B cell (primary cell): ENCODE measurements at regions not wholly inside any gene's neighbourhood (a gene's known extent, or its start where the extent isn't known, plus 50 kb on each side); places are given as distances from the start of the nearest gene placed in this dataset.

Experiments
- ATAC-seq: fragments of 200-7000 bp; cut with Tn5 transposase; one replicate; pipeline ENCODE4 v1.10.0; 2021; ENCODE audit warnings: low read depth, mild to moderate bottlenecking, moderate number of reproducible peaks, moderate library complexity
- CTCF ChIA-PET: fragments of 350-600 bp; sonication (Branson Sonifier 250); formaldehyde crosslinking; loops from one replicate; lab custom pipeline; 2021; ENCODE audit warnings: antibody characterized with exemption, inconsistent platforms; lab: Charles Lee
- POLR2A ChIA-PET: fragments of 350-600 bp; sonication (Branson Sonifier 250); formaldehyde crosslinking; loops from one replicate; lab custom pipeline; 2021; ENCODE audit warnings: antibody characterized with exemption; lab: Charles Lee
- DNase-seq: peaks from one replicate; pipeline ENCODE4 v3.0.0; 2013
- H2AFZ ChIP-seq: 2 replicates; pipeline ENCODE4 v1.6.1; 2012; ENCODE audit warnings: mild to moderate bottlenecking, low read depth, low read length; ENCODE audit not compliant: insufficient read depth, poor library complexity, severe bottlenecking
- H3K27ac ChIP-seq, 2 donors: 1 replicate in 1 of 2; 2 replicates in 1 of 2; pipeline ENCODE4 v1.5.1; 2012 to 2013; ENCODE audit warnings: low read length in 2 of 2, mild to moderate bottlenecking in 2 of 2, moderate library complexity in 1 of 2
- H3K27me3 ChIP-seq, 4 experiments: fragments of 200-600 bp in 1 of 4; sonication (generic) in 1 of 4; replicated peaks in 1 of 4; 1 replicate in 2 of 4; 2 replicates in 2 of 4; pipeline versions ENCODE4 v1.6.1 to v1.7.0; 2013 to 2016; ENCODE audit warnings: low read length in 3 of 4, mild to moderate bottlenecking in 2 of 4, mixed read lengths in 1 of 4, moderate library complexity in 1 of 4; ENCODE audit not compliant: insufficient read depth in 4 of 4, control insufficient read depth in 3 of 4; ENCODE audit errors: control extremely low read depth in 1 of 4
- H3K36me3 ChIP-seq, 2 experiments: replicated peaks in 1 of 2; 1 replicate in 1 of 2; 2 replicates in 1 of 2; pipeline versions ENCODE4 v1.6.1 to v1.7.1; 2013; ENCODE audit warnings: low read length in 1 of 2; ENCODE audit not compliant: insufficient read depth in 2 of 2, control insufficient read depth in 1 of 2; ENCODE audit errors: control extremely low read depth in 1 of 2, extremely low read depth in 1 of 2
- H3K4me1 ChIP-seq, 2 donors: fragments of 200-600 bp in 1 of 2; sonication (generic) in 1 of 2; 1 replicate in 1 of 2; 2 replicates in 1 of 2; pipeline versions ENCODE4 v1.5.1 to v1.6.1; 2013 to 2017; ENCODE audit warnings: low read length in 2 of 2; ENCODE audit not compliant: control insufficient read depth in 2 of 2, insufficient read depth in 2 of 2
- H3K4me2 ChIP-seq: replicated peaks from 2 replicates; pipeline ENCODE3; 2012; ENCODE audit warnings: mild to moderate bottlenecking, low read depth, low read length; ENCODE audit not compliant: poor library complexity, severe bottlenecking
- H3K4me3 ChIP-seq, 5 experiments: fragments of 200-600 bp in 1 of 5; sonication (generic) in 1 of 5; 1 replicate in 3 of 5; 2 replicates in 2 of 5; pipeline versions ENCODE4 v1.5.1 to v1.7.0; 2011 to 2016; ENCODE audit warnings: low read length in 4 of 5, mild to moderate bottlenecking in 4 of 5, low read depth in 2 of 5, control low read depth in 1 of 5, moderate library complexity in 1 of 5; ENCODE audit not compliant: insufficient read depth in 1 of 5; ENCODE audit errors: control extremely low read depth in 1 of 5, extremely low read depth in 1 of 5
- H3K79me2 ChIP-seq: fragments of 200-600 bp; sonication (generic); one replicate; pipeline ENCODE4 v1.6.0; 2016; ENCODE audit warnings: low read length; ENCODE audit not compliant: control insufficient read depth, insufficient read depth
- H3K9ac ChIP-seq: fragments of 200-600 bp; sonication (generic); 2 replicates; pipeline ENCODE4 v1.6.1; 2017; ENCODE audit warnings: mild to moderate bottlenecking, low read length, moderate library complexity
- H3K9me3 ChIP-seq, 3 donors: one replicate each; pipeline versions ENCODE4 v1.6.1 to v1.7.1; 2013; ENCODE audit warnings: low read length in 2 of 3; ENCODE audit not compliant: control insufficient read depth in 2 of 3, insufficient read depth in 1 of 3; ENCODE audit errors: control extremely low read depth in 1 of 3
- H4K20me1 ChIP-seq: 2 replicates; pipeline ENCODE4 v1.6.0; 2012; ENCODE audit warnings: mild to moderate bottlenecking, low read length; ENCODE audit not compliant: insufficient read depth, control insufficient read depth, poor library complexity, severe bottlenecking
- H3K27ac Mint-ChIP-seq: one replicate; pipeline ENCODE4 v1.8.0; 2021; ENCODE audit warnings: mixed read lengths
- H3K27me3 Mint-ChIP-seq: one replicate; pipeline ENCODE4 v1.8.0; 2021; ENCODE audit warnings: mixed read lengths
- H3K4me1 Mint-ChIP-seq: one replicate; pipeline ENCODE4 v1.8.0; 2021; ENCODE audit warnings: mixed read lengths
- H3K4me3 Mint-ChIP-seq: one replicate; pipeline ENCODE4 v1.8.0; 2021; ENCODE audit warnings: mixed read lengths
- H3K9me3 Mint-ChIP-seq: one replicate; pipeline ENCODE4 v1.8.0; 2022; ENCODE audit warnings: mixed read lengths; ENCODE audit not compliant: insufficient read depth
- CTCF ChIP-seq: fragments of 200-600 bp; IDR thresholded peaks from one replicate; pipeline ENCODE4 v1.8.0; 2022; ENCODE audit warnings: antibody characterized with exemption, mild to moderate bottlenecking
- EZH2 ChIP-seq: IDR thresholded peaks from 2 replicates; pipeline ENCODE4 v1.6.1; 2012; ENCODE audit warnings: borderline replicate concordance, low read depth, mild to moderate bottlenecking, moderate library complexity, low read length; ENCODE audit not compliant: insufficient read depth, poor library complexity, severe bottlenecking
- WGBS: methylation state at CpG from one replicate; pipeline ENCODE4 v1.1.5; 2013; ENCODE audit warnings: missing lambda C conversion rate; ENCODE audit not compliant: insufficient coverage; 5-methylcytosine and 5-hydroxymethylcytosine counted together
- intact Hi-C: fragments of 100-400 bp; cut with micrococcal nuclease; formaldehyde crosslinking; loops from one replicate; pipeline ENCODE4 v1.10.0; 2022

DNA sequence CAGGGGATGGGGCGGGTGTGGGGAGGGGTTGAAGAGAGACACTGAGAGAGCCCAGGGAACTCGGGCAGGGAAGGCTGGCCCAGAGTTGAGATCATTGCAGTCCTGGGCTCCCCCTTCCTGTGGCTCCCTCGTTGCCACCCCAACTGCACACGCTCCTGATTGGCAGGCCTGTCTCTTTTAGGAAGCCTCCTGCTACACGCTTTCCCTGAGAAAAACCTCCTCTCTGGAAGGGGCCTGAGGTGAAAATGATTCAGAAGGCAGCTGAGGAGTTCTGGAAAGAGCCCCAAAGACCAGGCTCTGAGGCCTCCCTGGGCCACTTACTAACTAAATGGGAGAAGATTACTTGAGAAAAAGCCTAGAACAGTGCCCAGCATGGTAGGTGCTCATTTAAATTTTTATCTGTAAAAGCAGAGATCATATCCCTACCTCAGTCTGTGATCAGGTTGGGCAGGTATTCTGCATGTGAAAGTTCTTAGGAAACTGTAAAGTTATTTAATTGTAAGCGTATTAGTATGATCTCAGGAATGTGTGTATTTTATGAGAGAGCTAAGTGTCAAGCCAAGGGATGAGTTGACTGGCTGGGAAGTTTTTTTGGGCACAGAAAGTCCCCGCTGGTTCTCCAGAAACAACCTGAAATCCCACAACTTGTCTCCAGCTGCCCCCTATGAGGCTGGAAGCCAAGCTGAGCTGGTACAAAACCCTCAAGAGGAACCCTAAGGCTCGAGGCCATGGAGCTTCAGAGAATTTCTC, 65.2 kb upstream of the EPS8L3 start:
- Histone ChIP-seq H4K20me1 (no peaks in the 10 kb centered on the region), H3K4me2 (no peak overlapping the region), H3K27ac (no peak overlapping the region), H3K4me3 (no peak overlapping the region), H3K36me3 (no peaks in the 10 kb centered on the region), H3K4me1 (peaks cover 0 to 4% of the 10 kb centered on the region in 2 donors), H2AFZ (no peak overlapping the region), H3K79me2 (no peaks in the 10 kb centered on the region), H3K27me3 (no peaks in the 10 kb centered on the region), H3K9me3 (peaks cover 0 to 15% (median 3%) of the 10 kb centered on the region in 3 donors), H3K9ac (no peak overlapping the region)
- Mint-ChIP-seq H3K9me3 (peaks cover 4% of the 10 kb centered on the region), H3K27ac (no peak overlapping the region), H3K27me3 (peaks cover 10% of the 10 kb centered on the region), H3K4me3 (no peak overlapping the region), H3K4me1 (peaks cover 8% of the 10 kb centered on the region)
- WGBS: 100% methylated on average over 3 of the region's 8 CpGs
- ChIA-PET POLR2A (no interaction called here), CTCF (no interaction called here)
- ATAC-seq (no peak), DNase-seq (no peak)
- TF ChIP-seq CTCF (no peak), EZH2 (no peak)
- intact Hi-C loops: no loop called here

GRCh38 chr1:109827986-109828385, 64.3 kb upstream of the EPS8L3 start:
- H3K4me1 ChIP-seq: peaks cover 0 to 4% of the 10 kb centered on the region in 2 donors
- POLR2A ChIA-PET: no interaction called here
- H3K36me3 ChIP-seq: no peaks in the 10 kb centered on the region
- no peak overlapping the region for H3K27ac ChIP-seq
- H4K20me1 ChIP-seq: no peaks in the 10 kb centered on the region
- peaks cover 0 to 15% (median 3%) of the 10 kb centered on the region in 3 donors for H3K9me3 ChIP-seq
- no peak overlapping the region for H3K9ac ChIP-seq
- TF ChIP-seq EZH2: no peak
- TF ChIP-seq CTCF: no peak
- H3K79me2 ChIP-seq: no peaks in the 10 kb centered on the region
- CTCF ChIA-PET: interaction anchor here (0.6 kb wide), 1 partner anchor 272 kb away, joined by 3 read pairs; no protein-coding TSS in a partner anchor
- no peak overlapping the region for H3K27ac Mint-ChIP-seq
- intact Hi-C loops: no loop called here
- DNase-seq (no peak), ATAC-seq (no peak)
- no peak overlapping the region for H3K4me2 ChIP-seq
- no peak overlapping the region for H2AFZ ChIP-seq
- H3K4me3 ChIP-seq: no peak overlapping the region
- H3K27me3 Mint-ChIP-seq: peaks cover 4% of the 10 kb centered on the region
- H3K9me3 Mint-ChIP-seq: peaks cover 4% of the 10 kb centered on the region
- WGBS: 96% methylated on average over 7 of the region's 7 CpGs
- no peaks in the 10 kb centered on the region for H3K27me3 ChIP-seq
- no peak overlapping the region for H3K4me3 Mint-ChIP-seq
- H3K4me1 Mint-ChIP-seq: peaks cover 8% of the 10 kb centered on the region
